ENCODE measurements at regions not wholly inside any gene's neighbourhood (a gene's known extent, or its start where the extent isn't known, plus 50 kb on each side); places are given as distances from the start of the nearest gene placed in this dataset.

DNA sequence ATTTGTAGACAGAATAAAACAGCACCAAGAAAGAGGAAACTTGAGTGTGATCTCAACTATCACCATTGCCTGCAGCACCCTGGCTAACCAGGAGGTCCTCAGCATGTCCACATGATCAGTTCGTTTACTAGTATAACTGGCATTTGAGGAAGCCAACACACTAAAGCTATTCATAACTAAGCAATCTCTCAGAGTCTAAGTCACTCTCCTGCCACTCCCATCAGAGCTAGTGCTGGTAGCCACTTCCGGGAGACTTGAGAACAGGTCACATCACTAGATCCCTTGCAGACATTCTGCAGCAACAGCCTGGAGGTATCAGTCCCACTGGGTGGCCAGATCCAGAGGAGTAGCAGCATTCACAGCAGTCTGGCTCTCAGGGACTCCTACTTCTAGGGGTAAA, 352.9 kb upstream of the OR4E1 start:
- peak; percentile 45 for DNase-seq
- Mint-ChIP-seq H3K27me3 (ENCODE audit: unreplicated experiment) (peaks cover 25% of the 10 kb centered on the region), H3K36me3 (ENCODE audit: insufficient read depth, unreplicated experiment) (no peaks in the 10 kb centered on the region), H3K4me1 (ENCODE audit: low read depth, unreplicated experiment) (peaks cover 8% of the 10 kb centered on the region), H3K9me3 (ENCODE audit: low read depth, unreplicated experiment) (no peaks in the 10 kb centered on the region), H3K4me3 (ENCODE audit: low read depth, unreplicated experiment) (no peak overlapping the region), H3K27ac (ENCODE audit: unreplicated experiment) (no peak overlapping the region)
- intact Hi-C loops (cut with micrococcal nuclease; ENCODE audit: unreplicated experiment): no loop called here
- no TSS peak for BruUV-seq (replicated peaks)
- TF ChIP-seq, protein P1, sequence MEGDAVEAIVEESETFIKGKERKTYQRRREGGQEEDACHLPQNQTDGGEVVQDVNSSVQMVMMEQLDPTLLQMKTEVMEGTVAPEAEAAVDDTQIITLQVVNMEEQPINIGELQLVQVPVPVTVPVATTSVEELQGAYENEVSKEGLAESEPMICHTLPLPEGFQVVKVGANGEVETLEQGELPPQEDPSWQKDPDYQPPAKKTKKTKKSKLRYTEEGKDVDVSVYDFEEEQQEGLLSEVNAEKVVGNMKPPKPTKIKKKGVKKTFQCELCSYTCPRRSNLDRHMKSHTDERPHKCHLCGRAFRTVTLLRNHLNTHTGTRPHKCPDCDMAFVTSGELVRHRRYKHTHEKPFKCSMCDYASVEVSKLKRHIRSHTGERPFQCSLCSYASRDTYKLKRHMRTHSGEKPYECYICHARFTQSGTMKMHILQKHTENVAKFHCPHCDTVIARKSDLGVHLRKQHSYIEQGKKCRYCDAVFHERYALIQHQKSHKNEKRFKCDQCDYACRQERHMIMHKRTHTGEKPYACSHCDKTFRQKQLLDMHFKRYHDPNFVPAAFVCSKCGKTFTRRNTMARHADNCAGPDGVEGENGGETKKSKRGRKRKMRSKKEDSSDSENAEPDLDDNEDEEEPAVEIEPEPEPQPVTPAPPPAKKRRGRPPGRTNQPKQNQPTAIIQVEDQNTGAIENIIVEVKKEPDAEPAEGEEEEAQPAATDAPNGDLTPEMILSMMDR (IDR thresholded peaks at IDR 0.05; ENCODE audit: unreplicated experiment): no peak
- CTCF ChIA-PET: interaction anchor here (1.1 to 1.9 kb wide), 2 partner anchors 28 to 29 kb away, joined by 5 to 6 read pairs; no protein-coding TSS in a partner anchor

DNA sequence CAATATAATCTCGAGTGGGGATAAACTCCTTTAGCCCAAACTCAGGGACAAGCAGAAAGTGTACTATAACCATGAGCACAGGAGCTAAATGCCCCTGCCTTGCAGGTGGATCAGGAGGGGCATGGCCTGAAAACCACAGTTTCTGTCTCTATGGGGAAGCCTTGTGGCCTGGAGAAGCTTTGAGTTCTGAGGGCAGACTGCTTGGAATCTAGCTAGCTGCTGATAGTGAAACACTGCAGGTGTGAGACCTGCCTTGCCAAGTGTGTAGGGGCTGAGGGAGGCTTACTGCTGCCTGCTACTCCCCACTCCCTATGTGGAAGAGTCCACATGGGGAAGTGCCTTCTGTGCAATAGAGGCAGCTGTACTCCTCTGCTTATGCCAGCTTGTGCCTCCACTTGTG, 352.3 kb upstream of the OR4E1 start:
- Mint-ChIP-seq H3K27me3 (ENCODE audit: unreplicated experiment) (peaks cover 26% of the 10 kb centered on the region), H3K27ac (ENCODE audit: unreplicated experiment) (no peak overlapping the region), H3K4me1 (ENCODE audit: low read depth, unreplicated experiment) (peaks cover 8% of the 10 kb centered on the region), H3K9me3 (ENCODE audit: low read depth, unreplicated experiment) (no peaks in the 10 kb centered on the region), H3K36me3 (ENCODE audit: insufficient read depth, unreplicated experiment) (no peaks in the 10 kb centered on the region), H3K4me3 (ENCODE audit: low read depth, unreplicated experiment) (no peak overlapping the region)
- no peak for DNase-seq
- TF ChIP-seq, protein P1 (IDR thresholded peaks at IDR 0.05; ENCODE audit: unreplicated experiment): no peak
- no TSS peak for BruUV-seq (replicated peaks)
- intact Hi-C loops (cut with micrococcal nuclease; ENCODE audit: unreplicated experiment): no loop called here
- CTCF ChIA-PET: interaction anchor here (1.1 to 1.9 kb wide), 2 partner anchors 27 to 29 kb away, joined by 5 to 6 read pairs; no protein-coding TSS in a partner anchor

DNA sequence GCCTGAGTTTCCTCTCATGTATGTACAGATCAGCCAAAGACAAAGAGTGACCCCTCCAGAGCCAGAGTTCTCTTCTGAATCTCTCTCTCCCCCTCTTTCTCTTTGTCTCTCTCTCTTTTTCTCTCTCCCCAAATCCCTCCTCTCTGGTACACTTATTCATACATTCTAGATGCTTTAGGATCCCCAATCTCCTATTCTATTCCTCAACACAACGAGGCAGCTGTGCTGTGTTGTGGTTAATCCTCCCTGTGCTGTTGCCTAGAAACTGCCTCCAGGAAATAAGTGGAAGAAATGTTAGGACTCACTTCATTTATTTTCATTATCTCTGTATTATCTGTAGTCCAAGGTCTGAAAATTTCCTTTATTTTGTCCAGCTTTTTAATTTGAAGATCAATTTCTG, 350.5 kb upstream of the OR4E1 start:
- Mint-ChIP-seq H3K36me3 (ENCODE audit: insufficient read depth, unreplicated experiment) (no peaks in the 10 kb centered on the region), H3K4me3 (ENCODE audit: low read depth, unreplicated experiment) (no peak overlapping the region), H3K9me3 (ENCODE audit: low read depth, unreplicated experiment) (no peaks in the 10 kb centered on the region), H3K27ac (ENCODE audit: unreplicated experiment) (no peak overlapping the region), H3K27me3 (ENCODE audit: unreplicated experiment) (peaks cover 43% of the 10 kb centered on the region), H3K4me1 (ENCODE audit: low read depth, unreplicated experiment) (peaks cover 8% of the 10 kb centered on the region)
- intact Hi-C loops (cut with micrococcal nuclease; ENCODE audit: unreplicated experiment): no loop called here
- BruUV-seq (replicated peaks): no TSS peak
- TF ChIP-seq, protein P1 (IDR thresholded peaks at IDR 0.05; ENCODE audit: unreplicated experiment): no peak
- CTCF ChIA-PET: no interaction called here
- DNase-seq: no peak

DNA sequence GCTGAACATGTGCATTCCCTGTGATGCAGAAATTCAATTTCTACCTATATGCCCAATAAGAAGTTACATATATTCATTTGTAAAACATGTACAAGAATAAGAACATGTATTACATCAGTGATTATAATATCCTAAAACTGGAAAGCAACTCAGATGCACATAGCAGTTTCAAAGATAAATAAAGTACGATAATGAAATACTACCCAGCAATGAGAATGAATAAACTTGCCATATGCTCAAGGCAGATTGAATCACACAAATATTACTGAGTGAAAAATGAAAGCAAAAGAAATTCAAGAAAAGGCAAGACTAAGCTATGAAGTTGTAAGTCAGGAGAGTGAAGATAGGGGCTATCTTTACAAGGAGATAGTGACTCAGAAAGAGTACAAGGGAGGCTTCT, 345.3 kb upstream of the OR4E1 start:
- H3K27me3 Mint-ChIP-seq (ENCODE audit: unreplicated experiment): peaks cover 47% of the 10 kb centered on the region
- CTCF ChIA-PET: no interaction called here
- DNase-seq: no peak
- H3K4me1 Mint-ChIP-seq (ENCODE audit: low read depth, unreplicated experiment): no peaks in the 10 kb centered on the region
- no TSS peak for BruUV-seq (replicated peaks)
- no peaks in the 10 kb centered on the region for H3K9me3 Mint-ChIP-seq (ENCODE audit: low read depth, unreplicated experiment)
- no peak overlapping the region for H3K4me3 Mint-ChIP-seq (ENCODE audit: low read depth, unreplicated experiment)
- H3K27ac Mint-ChIP-seq (ENCODE audit: unreplicated experiment): no peak overlapping the region
- TF ChIP-seq, protein P1 (IDR thresholded peaks at IDR 0.05; ENCODE audit: unreplicated experiment): no peak
- H3K36me3 Mint-ChIP-seq (ENCODE audit: insufficient read depth, unreplicated experiment): no peaks in the 10 kb centered on the region
- intact Hi-C loops (cut with micrococcal nuclease; ENCODE audit: unreplicated experiment): no loop called here

Data from Calu3 (cell line).